Kidney glomerular epithelial cell (primary cell): ENCODE measurements at regions not wholly inside any gene's neighbourhood (a gene's known extent, or its start where the extent isn't known, plus 50 kb on each side); places are given as distances from the start of the nearest gene placed in this dataset.
A peak's percentile ranks its signal among the peaks of the same experiment; 100 is the strongest.

Experiments used
- DNase-seq: peaks from one replicate; lab custom pipeline; 2025; lab: John Stamatoyannopoulos, UW

- no peak for DNase-seq
These were observed 124.4 kb downstream of the FBXO15 start for GRCh38 chr18:74023220-74023619.

- DNase-seq = no peak
These were observed 127.8 kb downstream of the FBXO15 start for GRCh38 chr18:74019864-74020263.

DNA sequence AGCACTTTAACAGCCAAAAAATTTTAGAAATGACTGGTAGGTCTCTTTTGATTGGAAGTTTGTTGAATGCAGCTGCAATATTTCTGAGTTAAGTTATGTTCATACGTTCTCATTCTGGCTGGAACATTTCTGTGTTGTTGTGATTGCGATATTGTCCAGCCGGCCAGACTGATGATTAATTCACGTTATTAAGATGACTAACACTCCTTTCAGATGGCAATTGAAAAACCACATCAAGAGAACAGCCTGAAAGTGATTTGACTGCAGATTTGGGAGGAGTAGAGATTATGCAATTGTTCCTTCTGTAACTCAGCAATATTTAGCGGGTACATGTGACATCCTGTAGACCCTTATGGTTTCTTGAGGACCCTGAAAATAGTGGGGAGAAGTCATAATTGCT, 133.7 kb downstream of the FBXO15 start:
- peak; percentile 11 for DNase-seq

DNA sequence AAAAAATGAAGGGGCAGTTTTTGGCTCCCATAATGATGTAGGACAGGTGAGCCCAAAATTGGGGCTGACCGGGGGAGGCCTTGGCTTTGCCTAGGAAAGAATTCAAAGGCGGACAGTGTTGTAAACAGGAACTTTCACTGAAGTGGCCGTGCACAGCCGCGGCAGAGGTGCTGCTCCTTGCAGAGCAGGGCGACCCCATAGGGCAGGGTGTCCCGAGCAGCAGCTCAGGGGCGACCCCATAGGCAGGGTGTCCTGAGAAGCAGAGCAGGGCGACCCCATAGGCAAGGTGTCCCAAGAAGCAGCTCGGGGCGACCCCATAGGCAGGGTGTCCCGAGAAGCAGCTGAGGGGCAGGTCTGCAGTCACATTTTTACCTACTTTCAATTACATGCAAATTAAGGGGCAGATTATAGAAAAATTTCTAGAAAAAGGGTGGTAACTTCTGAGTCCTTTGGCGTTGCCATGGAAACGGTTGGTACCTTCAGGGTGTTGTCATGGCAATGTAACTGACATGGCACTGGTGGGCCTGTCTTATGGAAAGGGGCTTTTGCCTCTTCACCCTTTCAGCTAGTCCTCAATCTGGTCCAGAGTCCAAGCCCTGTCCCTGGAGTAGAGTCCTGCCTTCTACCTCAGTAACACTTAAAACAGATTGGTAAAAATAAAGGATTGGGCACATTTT, 134.5 kb downstream of the FBXO15 start:
- DNase-seq = no peak

DNA sequence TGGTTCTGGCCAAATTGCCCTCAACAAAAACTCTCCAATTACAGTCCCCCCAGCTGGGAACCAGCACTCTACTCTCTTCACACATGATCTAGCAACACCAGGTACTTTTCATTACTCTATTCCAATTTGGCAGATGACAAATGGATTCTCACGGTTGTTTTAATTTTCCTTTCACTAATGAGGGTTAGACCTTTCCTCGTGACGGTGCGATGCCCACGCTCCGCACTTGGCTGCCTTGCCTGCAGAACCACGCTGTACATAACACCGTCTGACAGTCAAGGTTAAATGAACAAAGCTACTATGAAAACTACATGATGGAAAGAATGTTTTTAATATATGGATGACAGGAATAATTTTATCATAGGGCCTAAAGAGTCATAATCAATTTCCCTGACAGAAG, 141.5 kb downstream of the FBXO15 start:
- no peak for DNase-seq

DNA sequence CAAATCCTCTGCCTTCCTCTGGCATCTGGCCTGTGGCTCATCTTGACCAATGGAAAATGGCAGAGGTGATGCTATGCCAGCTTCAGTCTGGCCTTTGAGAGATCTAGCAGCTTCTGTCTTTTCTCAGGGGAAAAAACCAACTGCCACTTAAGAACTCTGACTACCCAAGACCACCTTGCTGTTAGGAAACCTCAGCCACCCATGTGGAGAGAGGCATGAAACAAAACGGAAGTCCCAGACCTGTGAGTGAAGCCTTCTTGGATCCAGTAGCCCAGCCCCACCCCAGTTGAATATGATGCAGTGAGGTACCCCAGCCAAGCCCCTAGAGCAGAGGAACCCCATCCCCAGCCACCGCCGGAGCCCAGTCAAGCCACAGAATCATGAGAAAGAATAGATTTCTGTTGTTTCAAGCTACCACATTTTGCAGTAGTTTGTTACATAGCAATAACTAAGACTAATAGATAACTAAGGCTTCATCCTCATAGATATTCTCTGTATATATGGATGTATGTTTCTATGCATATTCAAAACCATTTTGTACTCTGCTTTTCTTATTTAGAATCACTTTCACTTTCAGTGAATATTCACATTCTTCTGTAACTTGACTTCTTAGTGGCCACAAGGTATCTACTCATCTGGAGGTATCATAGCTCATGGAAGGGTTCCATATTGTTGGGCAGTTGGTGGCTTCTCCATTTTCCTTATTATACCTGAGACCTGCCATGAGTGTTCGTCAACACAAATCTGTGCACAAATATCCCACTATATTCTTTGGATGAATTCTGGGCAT, 142.1 kb downstream of the FBXO15 start:
- DNase-seq = no peak

DNA sequence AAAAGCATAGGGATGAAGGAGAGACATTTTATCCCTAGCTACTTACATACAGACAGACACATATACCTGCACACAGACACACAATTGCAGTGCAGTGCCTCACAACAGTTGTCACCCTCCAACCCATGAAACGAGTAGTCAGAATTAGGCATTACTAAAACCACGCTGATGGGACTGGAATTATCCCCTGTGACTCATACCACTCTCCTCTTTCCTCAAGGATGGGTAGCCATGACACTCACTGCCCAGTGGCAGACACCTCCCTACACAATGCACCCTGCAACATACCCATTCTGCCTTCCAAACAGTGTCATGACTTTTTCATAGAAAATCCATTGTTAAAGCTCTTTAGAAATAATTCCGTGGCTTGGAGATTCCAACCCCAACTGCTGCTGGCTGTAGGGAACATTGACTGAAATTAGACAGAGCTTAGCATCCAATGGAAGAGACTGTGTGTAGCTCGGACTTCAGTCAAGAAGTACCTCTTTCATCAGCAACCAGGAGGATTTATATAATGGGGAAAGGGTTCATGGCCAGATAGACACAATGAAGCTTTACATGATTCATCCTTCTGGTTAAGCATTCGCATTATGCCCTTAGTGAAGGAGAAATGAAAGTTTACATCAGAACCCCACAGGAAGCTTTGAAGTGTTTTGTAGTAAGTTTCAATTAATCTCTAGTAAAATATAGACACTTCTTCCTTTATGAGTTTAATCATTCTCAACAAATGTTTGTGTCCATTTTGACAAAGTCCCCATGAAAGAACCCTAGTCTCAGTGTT, 155.2 kb downstream of the FBXO15 start:
- DNase-seq = no peak

DNA sequence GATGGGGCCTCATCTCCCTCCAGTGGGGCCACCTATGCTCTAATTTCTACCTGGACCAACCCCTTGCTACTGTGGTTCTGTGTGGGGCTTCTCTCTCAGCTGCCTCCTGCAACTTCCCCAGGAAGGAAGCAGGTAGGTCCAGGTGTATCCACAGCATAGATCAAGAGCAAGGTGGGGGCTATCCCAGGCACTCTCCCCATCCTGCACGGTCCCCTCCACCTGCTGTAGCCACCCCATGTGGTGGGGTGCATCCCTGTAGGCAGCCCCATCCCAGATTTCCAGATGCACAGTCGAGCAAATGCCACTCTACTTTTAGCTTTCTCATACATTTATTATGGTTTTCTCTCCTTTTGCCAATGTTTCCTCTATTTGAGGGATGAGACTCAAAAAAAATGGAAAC, 156.1 kb downstream of the FBXO15 start:
- DNase-seq = no peak

DNA sequence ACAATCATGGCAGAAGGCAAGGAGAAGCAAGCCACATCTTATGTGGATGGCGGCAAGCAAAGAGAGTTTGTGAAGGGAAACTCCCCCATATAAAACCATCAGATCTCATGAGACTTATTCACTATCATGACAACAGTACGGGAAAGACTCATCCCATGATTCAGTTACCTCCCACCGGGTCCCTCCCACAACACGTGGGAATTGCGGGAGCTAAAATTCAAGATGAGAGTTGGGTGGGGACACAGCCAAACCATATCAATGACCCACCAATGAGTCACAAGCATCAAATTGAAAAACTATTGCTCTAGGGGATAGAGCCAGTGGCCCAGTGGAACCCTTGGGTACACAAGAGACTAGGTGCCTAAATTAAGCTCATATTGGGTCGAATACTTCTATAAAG, 157.4 kb downstream of the FBXO15 start:
- DNase-seq = no peak

DNA sequence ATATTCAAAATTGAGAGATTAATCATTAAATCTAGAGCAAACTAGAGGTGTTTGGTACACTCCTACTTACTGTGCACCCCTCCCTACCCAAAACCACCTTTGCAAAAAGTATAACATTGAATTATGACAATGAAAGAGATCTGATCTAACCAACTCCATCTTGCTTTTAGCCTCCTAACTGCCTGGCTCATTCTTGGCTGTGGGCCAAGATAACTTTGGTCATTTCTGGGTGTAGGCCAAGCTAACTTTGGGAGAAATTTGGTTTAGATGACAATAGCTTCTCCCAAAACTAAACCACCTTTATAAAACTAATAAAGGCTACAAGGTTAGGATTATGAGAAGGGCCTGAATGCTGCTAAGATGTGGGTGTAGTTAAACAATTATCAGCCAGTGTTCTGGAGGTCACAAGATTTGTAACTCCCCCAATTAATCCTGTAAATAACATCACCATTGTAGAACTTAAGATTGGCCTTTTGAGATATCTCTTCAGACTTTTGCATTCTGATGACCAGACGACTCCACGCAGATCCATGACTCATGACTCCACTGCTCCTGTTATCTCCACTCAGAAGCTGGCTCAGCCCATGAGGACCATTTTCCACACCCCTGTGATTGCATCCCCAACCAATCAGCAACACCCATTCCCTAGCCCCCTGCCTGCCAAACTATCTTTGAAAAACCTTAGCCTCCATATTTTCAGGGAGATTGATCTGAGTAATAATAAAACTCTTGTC, 160.2 kb downstream of the FBXO15 start:
- no peak for DNase-seq

DNA sequence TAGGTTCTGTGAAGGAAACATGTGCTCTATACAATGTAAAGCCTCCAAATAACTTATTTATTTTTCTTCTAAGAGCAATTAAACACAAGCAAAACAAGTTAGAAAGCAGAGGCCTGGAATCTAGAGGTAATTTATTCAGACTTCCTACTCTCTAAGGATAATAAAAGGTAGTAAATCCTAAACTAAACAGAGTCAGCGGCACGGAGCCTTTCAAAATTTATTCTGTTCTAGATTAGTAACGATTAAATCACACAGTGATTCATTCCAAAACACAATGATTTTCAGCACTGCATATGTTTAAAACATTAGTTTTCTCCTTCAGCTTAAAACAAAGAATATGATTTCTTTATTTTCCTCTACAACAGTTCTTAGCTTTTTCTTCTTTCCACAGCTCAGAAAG, 160.9 kb downstream of the FBXO15 start:
- DNase-seq = no peak

- DNase-seq = no peak
These were observed 161.6 kb downstream of the FBXO15 start for GRCh38 chr18:73985855-73986625.

GRCh38 chr18:73983970-73984369, 163.7 kb downstream of the FBXO15 start:
- no peak for DNase-seq

- DNase-seq = no peak
These were observed 164.1 kb downstream of the FBXO15 start for GRCh38 chr18:73983496-73983895.

GRCh38 chr18:73981796-73982195, 165.8 kb downstream of the FBXO15 start:
- no peak for DNase-seq

GRCh38 chr18:73980289-73980979, 167.2 kb downstream of the FBXO15 start:
- peak; percentile 12 for DNase-seq

GRCh38 chr18:73979742-73980141, 167.9 kb downstream of the FBXO15 start:
- no peak for DNase-seq

GRCh38 chr18:73976433-73976832, 171.2 kb downstream of the FBXO15 start:
- no peak for DNase-seq

DNA sequence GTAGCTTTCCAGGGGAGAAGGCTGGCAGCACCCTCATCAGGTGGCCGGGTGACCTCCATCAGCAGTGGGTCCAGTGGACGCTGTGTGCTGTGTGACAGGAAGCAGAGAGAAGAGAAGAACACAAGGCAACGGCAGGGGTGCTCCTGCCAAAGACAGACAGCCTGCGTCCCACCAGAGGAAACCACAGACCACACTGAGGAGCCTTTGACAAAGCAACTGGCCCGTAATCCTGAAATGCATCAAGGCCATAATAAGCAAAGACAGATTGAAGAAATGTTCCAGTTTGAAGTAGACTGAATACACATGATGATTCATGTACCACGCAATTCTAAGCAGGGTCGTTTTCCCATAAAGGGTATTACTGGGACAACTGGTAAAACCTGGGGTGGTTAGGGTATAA, 172.4 kb downstream of the FBXO15 start:
- DNase-seq = no peak

DNA sequence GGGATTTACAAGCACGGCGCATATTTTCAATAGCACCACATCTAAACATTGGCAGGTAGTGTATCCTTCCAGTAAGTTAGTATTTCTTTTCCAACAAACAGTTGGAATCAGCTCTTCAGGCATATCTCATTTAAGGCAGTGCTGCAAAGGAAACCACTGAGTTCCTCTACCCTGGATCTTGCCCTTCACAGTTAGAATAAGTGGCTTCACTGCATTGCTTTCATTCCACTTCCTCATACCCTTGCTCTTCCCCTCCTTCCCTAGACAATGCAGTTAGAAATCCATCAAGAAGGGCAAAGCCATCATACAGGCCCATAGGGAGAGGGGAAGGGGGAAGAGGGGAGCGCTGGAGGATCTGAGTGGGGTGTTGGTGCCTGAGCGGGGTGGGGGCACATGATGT, 173.7 kb downstream of the FBXO15 start:
- DNase-seq = no peak

- DNase-seq = no peak
These were observed 180.7 kb downstream of the FBXO15 start for GRCh38 chr18:73966954-73967353.
